Activated CD8-positive, alpha-beta memory T cell treated with anti-CD3 and anti-CD28 coated beads for 48 hours (primary cell): ENCODE measurements at regions not wholly inside any gene's neighbourhood (a gene's known extent, or its start where the extent isn't known, plus 50 kb on each side); places are given as distances from the start of the nearest gene placed in this dataset.
"Not testable (repeated sequence)": the region's sequence is repeated elsewhere in the genome, so short reads cannot be mapped to it uniquely, and the experiment has no call there.

Experiments used
- DNase-seq, 3 experiments: peaks; one replicate each; pipeline ENCODE4 v3.0.0-alpha.2; 2020; ENCODE audit warnings: low read depth in 2 of 3, low spot score in 2 of 3

GRCh38 chr1:157369808-157370521, 182.3 kb downstream of the FCRL5 start:
- peak in 1 of 3 experiments; percentile 28 for DNase-seq

GRCh38 chr1:157368941-157369340, 183.4 kb downstream of the FCRL5 start:
- not testable (repeated sequence) for DNase-seq

GRCh38 chr1:157368363-157368762, 184.0 kb downstream of the FCRL5 start:
- no peak for DNase-seq

- no peak for DNase-seq
These were observed 184.4 kb downstream of the FCRL5 start for GRCh38 chr1:157367870-157368269.

- no peak for DNase-seq
These were observed 185.1 kb downstream of the FCRL5 start for GRCh38 chr1:157367091-157367739.

GRCh38 chr1:157364612-157365011, 187.7 kb downstream of the FCRL5 start:
- no peak for DNase-seq

GRCh38 chr1:157363660-157364140, 188.6 kb downstream of the FCRL5 start:
- no peak for DNase-seq

GRCh38 chr1:157360023-157360390, 192.3 kb downstream of the FCRL5 start:
- DNase-seq: no peak

GRCh38 chr1:157359314-157360022, 192.8 kb downstream of the FCRL5 start:
- DNase-seq: no peak

- no peak for DNase-seq
These were observed 195.2 kb downstream of the FCRL5 start for GRCh38 chr1:157357111-157357510.

- no peak for DNase-seq
These were observed 195.7 kb downstream of the FCRL5 start for GRCh38 chr1:157356601-157357000.

GRCh38 chr1:157353546-157353945, 198.8 kb downstream of the FCRL5 start:
- DNase-seq: no peak

- no peak for DNase-seq
These were observed 199.4 kb downstream of the FCRL5 start for GRCh38 chr1:157352817-157353408.

- DNase-seq: no peak
These were observed 200.1 kb downstream of the FCRL5 start for GRCh38 chr1:157352216-157352615.

- DNase-seq: not testable (repeated sequence)
These were observed 200.5 kb downstream of the FCRL5 start for GRCh38 chr1:157351800-157352199.

GRCh38 chr1:157348538-157349480, 203.5 kb downstream of the FCRL5 start:
- no peak for DNase-seq

GRCh38 chr1:157347506-157347905, 204.8 kb downstream of the FCRL5 start:
- DNase-seq: no peak

- DNase-seq: not testable (repeated sequence)
These were observed 199.6 kb upstream of the ETV3 start for GRCh38 chr1:157337785-157338184.

- no peak for DNase-seq
These were observed 196.9 kb upstream of the ETV3 start for GRCh38 chr1:157335056-157335455.

- no peak for DNase-seq
These were observed 195.8 kb upstream of the ETV3 start for GRCh38 chr1:157334041-157334440.
